HG03439 (cell line): ENCODE measurements at regions not wholly inside any gene's neighbourhood (a gene's known extent, or its start where the extent isn't known, plus 50 kb on each side); places are given as distances from the start of the nearest gene placed in this dataset.

Experiments
- ATAC-seq: cut with Tn5 transposase; IDR thresholded peaks from one replicate; pipeline ENCODE4 v1.9.1; 2021; ENCODE audit warnings: mild to moderate bottlenecking, moderate library complexity; ENCODE audit not compliant: unreplicated experiment

DNA sequence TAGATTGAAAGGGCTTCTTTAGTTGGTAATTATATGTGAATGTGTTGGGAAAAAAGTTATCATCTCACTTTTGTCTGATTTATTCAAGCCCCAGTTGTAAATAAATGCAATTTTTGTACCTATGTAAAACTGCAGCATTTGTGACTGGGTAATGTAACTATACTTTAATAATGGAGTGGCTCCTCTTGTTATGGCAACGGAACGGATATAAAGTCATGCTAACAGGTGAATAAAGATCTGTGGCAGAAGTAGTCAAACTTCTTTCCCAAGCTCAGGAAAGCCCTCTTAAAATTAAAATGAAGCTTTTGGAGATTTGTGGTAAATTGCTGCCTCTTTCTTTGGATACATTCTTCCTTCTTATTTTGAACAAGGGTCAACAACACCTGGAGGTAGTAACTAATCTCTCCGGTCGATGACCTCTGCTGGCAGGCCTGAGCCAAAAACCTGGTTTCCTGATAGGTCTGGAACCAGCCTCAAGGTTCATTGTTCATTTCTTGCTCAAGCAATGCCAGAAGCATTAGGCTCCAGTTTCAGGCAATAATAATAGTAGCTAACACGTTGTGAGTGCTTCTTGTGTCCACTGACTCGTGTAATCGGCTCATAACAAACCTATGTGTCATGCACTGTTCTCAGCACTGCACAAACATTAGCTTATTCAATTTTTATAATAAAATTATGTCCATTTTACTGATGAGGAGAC, 313.4 kb upstream of the DACH1 start:
- no peak for ATAC-seq

DNA sequence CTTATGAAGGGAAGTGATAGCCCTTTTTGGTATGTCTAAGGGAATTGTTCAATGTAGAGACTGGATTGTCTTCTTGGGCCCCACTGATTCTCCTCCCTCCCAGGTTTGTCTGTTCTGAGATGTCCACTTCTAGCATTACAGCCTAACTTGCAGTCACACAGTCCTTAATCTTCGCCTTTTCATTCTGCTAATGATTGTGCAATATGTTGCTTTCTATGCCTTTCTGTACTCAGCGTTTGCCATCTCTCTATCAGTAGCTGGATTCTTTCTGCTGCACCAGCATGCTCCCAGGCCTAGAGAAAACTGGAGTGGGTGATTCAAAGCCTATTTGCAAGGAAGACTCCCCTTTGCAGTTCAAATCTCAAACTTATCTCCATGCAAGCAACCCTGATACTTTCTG, 307.5 kb upstream of the DACH1 start:
- no peak for ATAC-seq

DNA sequence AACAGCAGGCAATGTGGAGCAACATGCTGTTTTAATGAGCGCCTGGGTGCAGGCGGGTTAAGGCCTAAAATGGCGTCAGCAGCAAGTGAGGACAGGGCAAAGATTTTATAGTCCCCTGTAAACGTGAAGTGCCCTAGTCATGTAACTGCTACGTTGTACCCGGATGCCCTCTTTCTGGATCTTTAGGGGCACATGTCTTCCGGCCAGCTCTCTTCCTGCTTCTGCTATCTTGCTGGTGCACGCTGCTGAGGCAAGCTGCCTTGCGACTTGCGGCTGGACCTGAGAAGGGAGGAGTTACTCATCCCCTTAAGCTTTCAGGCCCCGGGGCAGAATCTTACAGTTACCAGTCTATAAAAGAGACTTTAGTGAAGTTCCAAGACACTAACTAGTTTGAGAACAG, 303.6 kb upstream of the DACH1 start:
- no peak for ATAC-seq

DNA sequence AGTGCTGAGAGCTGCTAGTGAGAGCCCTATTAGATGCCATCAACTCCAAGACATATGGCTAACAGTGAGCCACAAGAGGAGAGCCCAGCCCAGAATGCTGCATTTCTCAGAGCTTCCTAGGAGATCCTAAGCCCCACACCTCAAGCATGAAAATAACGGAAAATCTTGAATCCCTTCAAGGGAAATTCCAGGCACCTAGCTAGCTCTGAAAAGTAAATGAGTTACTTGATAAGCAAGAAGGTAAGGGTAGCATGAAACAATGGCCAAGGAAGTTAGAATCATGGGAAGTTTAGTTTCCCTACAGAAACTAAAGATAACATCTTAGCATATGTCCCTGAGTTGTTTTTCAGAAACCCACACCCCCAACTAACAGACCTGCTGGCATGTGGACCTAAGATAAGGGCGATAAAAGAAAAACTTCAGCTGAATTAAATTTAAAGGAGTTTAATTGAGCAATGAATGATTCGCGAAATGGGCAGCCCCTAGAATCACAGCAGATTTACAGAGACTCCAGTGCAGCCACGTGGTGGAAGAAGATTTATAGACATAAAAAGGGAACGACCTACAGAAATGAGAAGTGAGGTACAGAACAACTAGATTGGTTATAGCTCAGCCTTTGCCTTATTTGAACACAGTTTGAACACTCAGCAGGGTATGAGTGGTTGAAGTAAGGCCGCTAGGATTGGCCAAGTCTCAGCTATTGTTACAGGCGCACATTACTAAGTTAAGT, 301.3 kb upstream of the DACH1 start:
- ATAC-seq = no peak

DNA sequence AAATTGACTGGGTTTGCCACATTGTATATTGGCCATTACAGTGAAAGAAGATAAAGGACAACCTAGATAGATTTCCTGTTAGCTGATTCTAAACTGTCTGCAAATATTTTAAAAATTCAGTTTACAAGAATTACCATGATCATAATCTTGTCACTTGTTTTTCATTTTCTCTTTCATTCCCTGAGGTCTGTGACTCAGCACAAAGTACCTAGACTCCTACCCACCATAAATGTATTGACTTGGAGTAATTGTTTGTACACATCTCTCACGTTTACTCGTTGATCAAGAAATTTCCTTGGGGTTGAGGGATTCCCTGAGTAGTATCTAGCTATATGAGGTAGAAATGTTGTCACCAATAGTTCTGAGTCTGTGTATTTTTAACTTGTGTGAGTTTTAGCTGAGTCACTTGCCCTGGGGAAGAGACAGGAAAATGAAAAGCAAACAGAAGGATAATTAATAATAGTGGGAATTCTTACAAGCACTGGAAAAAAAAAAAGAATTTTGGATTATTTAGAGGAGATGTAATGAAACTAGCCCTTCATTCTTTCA, 299.2 kb upstream of the DACH1 start:
- no peak for ATAC-seq

- no peak for ATAC-seq
These were observed 298.3 kb upstream of the DACH1 start for GRCh38 chr13:72165276-72165675.

DNA sequence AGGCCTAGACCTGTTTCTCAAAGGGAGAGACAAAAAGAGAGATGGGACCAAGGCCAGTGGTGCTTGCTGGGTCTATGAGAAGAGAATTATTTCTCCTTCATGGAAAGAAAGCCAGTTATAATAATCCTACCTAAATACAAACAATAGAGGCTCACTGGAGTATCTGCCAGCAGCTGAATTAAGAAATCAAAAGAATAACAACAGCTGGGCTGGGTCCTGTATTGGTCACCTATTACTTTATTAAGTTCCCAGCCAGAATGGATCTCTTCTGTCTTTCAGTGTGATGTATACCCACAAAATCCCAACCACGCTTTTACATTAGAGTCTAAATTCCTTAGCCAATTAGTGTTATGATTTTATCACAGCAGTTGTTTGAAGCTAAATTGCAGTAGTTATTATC, 297.8 kb upstream of the DACH1 start:
- ATAC-seq = no peak

DNA sequence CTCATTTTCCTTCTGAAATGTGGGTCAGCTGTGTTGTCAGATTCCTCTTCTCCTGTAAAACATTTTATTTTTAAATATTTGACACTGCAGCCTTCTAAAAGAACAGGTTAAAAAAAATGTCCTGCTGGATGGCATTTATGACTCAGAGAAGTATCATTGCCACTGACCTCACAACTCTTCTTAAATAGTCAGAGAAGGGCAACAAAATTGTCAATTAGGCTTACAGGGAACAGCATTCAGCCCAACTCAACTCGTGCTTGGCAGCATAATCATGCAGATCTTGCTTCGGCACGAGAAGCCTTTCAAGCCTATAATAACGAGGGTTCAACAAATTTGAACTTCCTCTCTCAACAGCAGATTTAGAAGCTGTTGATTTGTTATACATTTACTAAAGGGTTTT, 296.7 kb upstream of the DACH1 start:
- no peak for ATAC-seq

GRCh38 chr13:72160977-72161376, 294.0 kb upstream of the DACH1 start:
- ATAC-seq = no peak

GRCh38 chr13:72156760-72157159, 289.8 kb upstream of the DACH1 start:
- no peak for ATAC-seq

DNA sequence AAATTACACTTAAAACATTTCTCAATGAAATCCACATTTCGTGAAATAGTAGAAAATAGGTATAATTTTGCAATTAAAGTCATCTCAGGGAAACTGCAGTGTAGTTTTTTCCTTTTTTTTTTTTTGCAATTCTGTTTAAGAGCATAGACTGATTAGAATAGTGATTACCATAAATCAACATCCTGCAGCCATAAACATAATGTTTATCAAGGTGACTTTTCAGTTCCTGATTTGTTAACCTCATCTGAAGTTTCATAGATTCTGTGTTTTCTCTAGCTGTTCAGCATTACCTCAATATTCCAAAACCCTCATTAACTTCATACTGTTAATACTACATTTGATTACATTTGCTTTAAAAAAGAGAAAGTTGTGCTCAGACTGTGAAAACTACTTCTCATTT, 286.3 kb upstream of the DACH1 start:
- no peak for ATAC-seq

- no peak for ATAC-seq
These were observed 284.2 kb upstream of the DACH1 start for GRCh38 chr13:72151241-72151640.

DNA sequence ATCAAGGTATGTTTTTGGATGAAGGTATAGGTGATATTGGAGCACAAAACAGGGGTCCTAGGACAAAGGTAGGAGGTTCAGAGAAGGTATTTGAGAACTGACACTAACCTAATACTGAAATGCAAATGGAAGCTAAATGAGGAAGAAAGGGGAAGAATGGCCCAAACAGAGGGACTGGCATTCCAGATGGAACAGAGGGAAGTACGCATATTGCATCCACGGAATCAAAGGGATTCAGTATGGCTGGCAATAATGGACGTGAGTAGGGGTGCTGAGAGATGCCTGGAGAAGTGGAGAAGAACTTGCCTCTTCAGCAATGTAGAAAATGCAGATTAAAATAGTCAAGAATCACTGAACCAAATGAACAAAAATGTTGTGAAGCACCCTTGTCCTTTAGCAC, 283.5 kb upstream of the DACH1 start:
- ATAC-seq = no peak

- no peak for ATAC-seq
These were observed 282.7 kb upstream of the DACH1 start for GRCh38 chr13:72149701-72150100.

GRCh38 chr13:72146816-72147215, 279.8 kb upstream of the DACH1 start:
- no peak for ATAC-seq

DNA sequence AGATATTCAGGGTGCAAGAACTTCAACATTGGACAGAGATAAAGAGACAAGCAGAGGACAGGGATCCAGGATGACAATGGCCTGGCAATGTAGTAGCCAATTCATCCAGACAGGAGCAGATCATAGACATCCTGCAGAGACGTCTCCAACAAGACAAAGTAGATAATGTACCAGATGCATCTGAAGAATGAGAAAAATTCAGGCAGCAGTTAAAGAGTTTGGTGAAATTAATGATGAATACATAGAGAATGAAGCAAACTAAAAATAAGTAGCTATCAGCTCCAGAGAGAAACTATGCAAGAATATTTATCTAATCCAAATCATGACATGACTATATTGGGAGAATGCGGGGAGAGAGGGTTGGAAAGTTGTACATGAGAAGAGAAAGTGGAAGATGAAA, 278.4 kb upstream of the DACH1 start:
- ATAC-seq = no peak

- no peak for ATAC-seq
These were observed 277.6 kb upstream of the DACH1 start for GRCh38 chr13:72144636-72145035.

GRCh38 chr13:72141855-72142519, 275.0 kb upstream of the DACH1 start:
- no peak for ATAC-seq

DNA sequence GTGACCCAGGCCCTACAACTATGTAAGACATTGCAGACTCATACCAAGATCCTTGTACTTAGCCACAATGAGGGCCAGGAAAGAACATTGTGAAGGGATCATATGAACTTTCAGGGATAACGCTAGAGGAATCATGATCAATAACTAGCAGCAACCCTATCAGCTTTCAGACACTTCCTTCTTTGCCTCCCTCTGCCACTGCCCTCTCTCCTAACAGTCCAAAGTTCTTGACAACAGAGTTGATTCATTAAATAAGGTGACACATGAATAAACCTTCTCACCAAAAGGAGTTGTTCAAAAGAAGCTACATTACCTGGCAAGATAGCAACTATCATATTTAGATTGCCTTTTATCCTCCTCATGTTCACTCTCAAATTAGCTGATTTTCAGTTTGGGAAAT, 272.2 kb upstream of the DACH1 start:
- no peak for ATAC-seq

DNA sequence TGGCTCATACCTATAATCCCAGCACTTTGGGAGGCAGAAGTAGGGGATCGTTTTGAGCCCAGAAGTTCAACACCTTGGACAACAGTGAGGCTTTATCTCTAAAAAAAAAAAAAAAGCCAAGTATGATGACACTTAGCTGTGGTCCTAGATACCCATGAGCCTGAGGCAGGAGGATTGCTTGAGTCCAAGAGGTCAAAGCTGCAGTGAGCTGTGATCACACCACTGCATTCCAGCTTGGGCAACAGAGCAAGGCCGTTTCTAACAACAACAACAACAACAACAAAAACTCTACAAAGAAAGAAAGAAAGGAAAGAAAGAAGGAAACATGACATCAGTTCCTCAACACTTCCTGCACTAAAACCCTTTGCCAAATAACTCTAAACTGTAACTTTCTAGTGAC, 265.1 kb upstream of the DACH1 start:
- no peak for ATAC-seq

DNA sequence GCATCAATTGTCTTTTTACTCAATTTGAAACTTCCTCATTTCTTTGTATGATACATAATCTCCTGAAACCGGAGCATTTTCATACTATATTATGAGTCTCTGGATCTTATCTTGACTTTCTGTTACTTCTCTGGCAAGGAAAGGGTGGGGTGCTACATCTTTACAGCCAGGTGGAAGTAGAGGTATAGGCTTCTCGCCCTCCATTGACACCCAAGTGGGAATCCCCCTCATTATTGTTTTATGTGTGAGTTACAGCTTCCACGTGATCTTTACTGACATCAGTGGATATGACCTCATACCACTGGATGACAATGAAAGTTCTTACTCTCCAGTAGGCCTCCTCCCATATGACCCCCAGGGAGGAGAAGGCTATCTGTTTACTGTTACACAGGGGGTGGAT, 262.1 kb upstream of the DACH1 start:
- no peak for ATAC-seq

GRCh38 chr13:72127031-72127430, 260.0 kb upstream of the DACH1 start:
- ATAC-seq = no peak
